BLaER1 (cell line): ENCODE measurements at regions not wholly inside any gene's neighbourhood (a gene's known extent, or its start where the extent isn't known, plus 50 kb on each side); places are given as distances from the start of the nearest gene placed in this dataset.

Source experiments
- H3K27ac ChIP-seq: shearing (Covaris generic); formaldehyde crosslinking; 2 replicates; pipeline ENCODE4 v1.8.1; 2022
- H3K27me3 ChIP-seq: shearing (Covaris generic); formaldehyde crosslinking; 2 replicates; pipeline ENCODE4 v1.8.1; 2022
- H3K36me3 ChIP-seq: shearing (Covaris generic); formaldehyde crosslinking; 2 replicates; pipeline ENCODE4 v1.8.1; 2022
- H3K4me1 ChIP-seq: shearing (Covaris generic); formaldehyde crosslinking; 2 replicates; pipeline ENCODE4 v1.8.1; 2022
- H3K4me2 ChIP-seq: shearing (Covaris generic); formaldehyde crosslinking; 2 replicates; pipeline ENCODE4 v1.8.1; 2022
- H3K4me3 ChIP-seq: shearing (Covaris generic); formaldehyde crosslinking; 2 replicates; pipeline ENCODE4 v1.8.1; 2022
- H3K9ac ChIP-seq: shearing (Covaris generic); formaldehyde crosslinking; 2 replicates; pipeline ENCODE4 v1.8.1; 2022
- H3K9me3 ChIP-seq: shearing (Covaris generic); formaldehyde crosslinking; 2 replicates; pipeline ENCODE4 v1.8.1; 2022
- H4K20me1 ChIP-seq: shearing (Covaris generic); formaldehyde crosslinking; 2 replicates; pipeline ENCODE4 v1.8.1; 2022
- Cebpa-rat ChIP-seq: shearing (Covaris generic); IDR thresholded peaks from 2 replicates; pipeline ENCODE4 v1.8.1; 2022

- Histone ChIP-seq H3K36me3 (no peaks in the 10 kb centered on the region), H3K9ac (no peak overlapping the region), H3K27me3 (no peaks in the 10 kb centered on the region), H3K4me1 (no peaks in the 10 kb centered on the region), H3K4me2 (no peak overlapping the region), H3K27ac (no peak overlapping the region), H3K4me3 (no peak overlapping the region), H4K20me1 (no peaks in the 10 kb centered on the region), H3K9me3 (no peaks in the 10 kb centered on the region)
- TF ChIP-seq Cebpa-rat = no peak
Observed at GRCh38 chr17:33765871-33766270, 472.8 kb upstream of the ASIC2 start.

- Histone ChIP-seq H4K20me1 (no peaks in the 10 kb centered on the region), H3K9me3 (no peaks in the 10 kb centered on the region), H3K27ac (no peak overlapping the region), H3K36me3 (no peaks in the 10 kb centered on the region), H3K27me3 (no peaks in the 10 kb centered on the region), H3K4me2 (no peak overlapping the region), H3K4me3 (no peak overlapping the region), H3K9ac (no peak overlapping the region), H3K4me1 (no peaks in the 10 kb centered on the region)
- no peak for TF ChIP-seq Cebpa-rat
Observed at GRCh38 chr17:33766721-33767120, 473.6 kb upstream of the ASIC2 start.

GRCh38 chr17:33769066-33769465, 476.0 kb upstream of the ASIC2 start:
- no peak overlapping the region for H3K4me3 ChIP-seq
- no peaks in the 10 kb centered on the region for H3K36me3 ChIP-seq
- H3K9me3 ChIP-seq = no peaks in the 10 kb centered on the region
- H3K9ac ChIP-seq = no peak overlapping the region
- no peaks in the 10 kb centered on the region for H4K20me1 ChIP-seq
- no peak for TF ChIP-seq Cebpa-rat
- no peaks in the 10 kb centered on the region for H3K27me3 ChIP-seq
- no peaks in the 10 kb centered on the region for H3K4me1 ChIP-seq
- no peak overlapping the region for H3K27ac ChIP-seq
- H3K4me2 ChIP-seq = no peak overlapping the region

- Histone ChIP-seq H3K4me2 (no peak overlapping the region), H3K4me1 (no peaks in the 10 kb centered on the region), H3K9me3 (no peaks in the 10 kb centered on the region), H3K9ac (no peak overlapping the region), H4K20me1 (no peaks in the 10 kb centered on the region), H3K27ac (no peak overlapping the region), H3K4me3 (no peak overlapping the region), H3K27me3 (no peaks in the 10 kb centered on the region), H3K36me3 (no peaks in the 10 kb centered on the region)
- no peak for TF ChIP-seq Cebpa-rat
Observed at GRCh38 chr17:33776304-33776703, 478.8 kb upstream of the CCL2 start.

GRCh38 chr17:33776903-33777302, 478.2 kb upstream of the CCL2 start:
- H3K4me1 ChIP-seq = no peaks in the 10 kb centered on the region
- no peaks in the 10 kb centered on the region for H4K20me1 ChIP-seq
- no peak overlapping the region for H3K4me3 ChIP-seq
- H3K36me3 ChIP-seq = no peaks in the 10 kb centered on the region
- no peaks in the 10 kb centered on the region for H3K27me3 ChIP-seq
- no peak overlapping the region for H3K27ac ChIP-seq
- H3K9me3 ChIP-seq = no peaks in the 10 kb centered on the region
- H3K9ac ChIP-seq = no peak overlapping the region
- TF ChIP-seq Cebpa-rat = no peak
- no peak overlapping the region for H3K4me2 ChIP-seq

- no peaks in the 10 kb centered on the region for H3K4me1 ChIP-seq
- no peak overlapping the region for H3K4me3 ChIP-seq
- TF ChIP-seq Cebpa-rat = no peak
- no peaks in the 10 kb centered on the region for H3K36me3 ChIP-seq
- no peaks in the 10 kb centered on the region for H3K9me3 ChIP-seq
- no peak overlapping the region for H3K4me2 ChIP-seq
- H3K27ac ChIP-seq = no peak overlapping the region
- no peaks in the 10 kb centered on the region for H4K20me1 ChIP-seq
- H3K27me3 ChIP-seq = no peaks in the 10 kb centered on the region
- no peak overlapping the region for H3K9ac ChIP-seq
Observed at GRCh38 chr17:33777674-33778073, 477.4 kb upstream of the CCL2 start.

- H3K9me3 ChIP-seq = no peaks in the 10 kb centered on the region
- H3K4me2 ChIP-seq = no peak overlapping the region
- no peaks in the 10 kb centered on the region for H3K27me3 ChIP-seq
- no peaks in the 10 kb centered on the region for H3K4me1 ChIP-seq
- H3K9ac ChIP-seq = no peak overlapping the region
- no peaks in the 10 kb centered on the region for H4K20me1 ChIP-seq
- H3K36me3 ChIP-seq = no peaks in the 10 kb centered on the region
- no peak overlapping the region for H3K27ac ChIP-seq
- no peak overlapping the region for H3K4me3 ChIP-seq
- TF ChIP-seq Cebpa-rat = no peak
Observed at GRCh38 chr17:33778505-33779233, 476.4 kb upstream of the CCL2 start.

GRCh38 chr17:33779234-33779591, 475.9 kb upstream of the CCL2 start:
- H3K4me2 ChIP-seq = no peak overlapping the region
- H3K9ac ChIP-seq = no peak overlapping the region
- H3K36me3 ChIP-seq = no peaks in the 10 kb centered on the region
- no peaks in the 10 kb centered on the region for H4K20me1 ChIP-seq
- H3K4me3 ChIP-seq = no peak overlapping the region
- H3K9me3 ChIP-seq = no peaks in the 10 kb centered on the region
- no peak overlapping the region for H3K27ac ChIP-seq
- no peaks in the 10 kb centered on the region for H3K4me1 ChIP-seq
- no peak for TF ChIP-seq Cebpa-rat
- no peaks in the 10 kb centered on the region for H3K27me3 ChIP-seq

- H3K4me2 ChIP-seq = no peak overlapping the region
- H3K9me3 ChIP-seq = no peaks in the 10 kb centered on the region
- no peaks in the 10 kb centered on the region for H4K20me1 ChIP-seq
- no peaks in the 10 kb centered on the region for H3K27me3 ChIP-seq
- H3K36me3 ChIP-seq = no peaks in the 10 kb centered on the region
- no peak overlapping the region for H3K4me3 ChIP-seq
- H3K4me1 ChIP-seq = no peaks in the 10 kb centered on the region
- TF ChIP-seq Cebpa-rat = no peak
- no peak overlapping the region for H3K27ac ChIP-seq
- H3K9ac ChIP-seq = no peak overlapping the region
Observed at GRCh38 chr17:33785281-33785680, 469.8 kb upstream of the CCL2 start.

- H3K36me3 ChIP-seq = no peaks in the 10 kb centered on the region
- H3K9ac ChIP-seq = no peak overlapping the region
- no peak overlapping the region for H3K4me2 ChIP-seq
- H3K27ac ChIP-seq = no peak overlapping the region
- H3K27me3 ChIP-seq = no peaks in the 10 kb centered on the region
- no peak overlapping the region for H3K4me3 ChIP-seq
- H3K4me1 ChIP-seq = no peaks in the 10 kb centered on the region
- H4K20me1 ChIP-seq = no peaks in the 10 kb centered on the region
- no peaks in the 10 kb centered on the region for H3K9me3 ChIP-seq
- no peak for TF ChIP-seq Cebpa-rat
Observed at GRCh38 chr17:33786478-33786877, 468.6 kb upstream of the CCL2 start.

- Histone ChIP-seq H3K36me3 (no peaks in the 10 kb centered on the region), H4K20me1 (no peaks in the 10 kb centered on the region), H3K9ac (no peak overlapping the region), H3K4me2 (no peak overlapping the region), H3K4me3 (no peak overlapping the region), H3K27me3 (no peaks in the 10 kb centered on the region), H3K27ac (no peak overlapping the region), H3K9me3 (no peaks in the 10 kb centered on the region), H3K4me1 (no peaks in the 10 kb centered on the region)
- TF ChIP-seq Cebpa-rat = no peak
Observed at GRCh38 chr17:33789658-33790057, 465.4 kb upstream of the CCL2 start.
